Kidney (tissue), 13 donors: ENCODE measurements at regions not wholly inside any gene's neighbourhood (a gene's known extent, or its start where the extent isn't known, plus 50 kb on each side); places are given as distances from the start of the nearest gene placed in this dataset.

Experiments used
- DNase-seq, 5 donors: peaks; one replicate each; pipeline ENCODE4 v3.0.0-alpha.2; 2013 to 2020
- FAIRE-seq: peaks from 2 replicates; lab custom pipeline; 2012; peaks lifted over from hg19 to GRCh38; lab: Jason Lieb, UNC
- H3K27ac ChIP-seq, 2 donors: one replicate each; pipeline ENCODE4 v1.7.0; 2013; ENCODE audit warnings: low read depth in 2 of 2, low read length in 2 of 2, inconsistent platforms in 1 of 2
- H3K27me3 ChIP-seq: one replicate; pipeline ENCODE4 v1.7.1; 2013; ENCODE audit warnings: low read length, inconsistent platforms; ENCODE audit not compliant: control insufficient read depth, insufficient read depth
- H3K36me3 ChIP-seq, 3 donors: one replicate each; pipeline versions ENCODE4 v1.7.0 to v1.7.1; 2013; ENCODE audit warnings: low read length in 3 of 3, control low read depth in 1 of 3, inconsistent platforms in 1 of 3; ENCODE audit not compliant: insufficient read depth in 3 of 3, control insufficient read depth in 2 of 3
- H3K4me1 ChIP-seq, 3 donors: one replicate each; pipeline versions ENCODE4 v1.7.0 to v1.7.1; 2013; ENCODE audit warnings: low read length in 3 of 3, inconsistent platforms in 1 of 3, low read depth in 1 of 3; ENCODE audit not compliant: control insufficient read depth in 2 of 3, insufficient read depth in 2 of 3
- H3K4me3 ChIP-seq, 3 donors: one replicate each; pipeline versions ENCODE4 v1.7.0 to v1.8.1; 2013; ENCODE audit warnings: low read length in 3 of 3, control low read depth in 1 of 3, inconsistent platforms in 1 of 3
- H3K9ac ChIP-seq, 3 donors: one replicate each; pipeline versions ENCODE4 v1.7.0 to v1.7.1; 2013; ENCODE audit warnings: low read length in 3 of 3, control low read depth in 1 of 3, inconsistent platforms in 1 of 3
- H3K9me3 ChIP-seq, 3 donors: one replicate each; pipeline versions ENCODE4 v1.7.0 to v1.7.1; 2013; ENCODE audit warnings: low read length in 3 of 3, control low read depth in 1 of 3, inconsistent platforms in 1 of 3; ENCODE audit not compliant: control insufficient read depth in 2 of 3, insufficient read depth in 1 of 3
- CTCF ChIP-seq: IDR thresholded peaks from 3 replicates; pipeline ENCODE4 v1.5.1; 2012; ENCODE audit warnings: mild to moderate bottlenecking, moderate library complexity, borderline replicate concordance; ENCODE audit not compliant: insufficient read depth; ENCODE audit errors: extremely low read depth
- intact Hi-C: fragments of 100-400 bp; cut with DNase I; formaldehyde crosslinking; loops from one replicate; pipeline ENCODE4 v1.11.1; 2022
- donor health status: control.
- donor health status: control.
- donor health status: control.
- donor health status: control.
- donor health status: control.
- donor health status: DM: yes; HTN: yes; CAD: no.
- donor health status: Normal renal cell carcinoma (clear cell type).

GRCh38 chr3:72238801-72239200 lies 453.9 kb upstream of the PROK2 start:
- DNase-seq (no peak), FAIRE-seq (no peak)
- Histone ChIP-seq H3K27me3 (no peaks in the 10 kb centered on the region), H3K4me1 (peaks cover 0 to 4% (median 0%) of the 10 kb centered on the region in 3 donors), H3K9me3 (no peaks in the 10 kb centered on the region), H3K4me3 (no peak overlapping the region), H3K36me3 (no peaks in the 10 kb centered on the region), H3K9ac (no peak overlapping the region), H3K27ac (no peak overlapping the region)
- intact Hi-C loops, result no loop called here
- no peak for TF ChIP-seq CTCF

GRCh38 chr3:72238010-72238691 lies 453.2 kb upstream of the PROK2 start:
- intact Hi-C loops, result no loop called here
- Histone ChIP-seq H3K4me3 (no peak overlapping the region), H3K9me3 (no peaks in the 10 kb centered on the region), H3K36me3 (no peaks in the 10 kb centered on the region), H3K27me3 (no peaks in the 10 kb centered on the region), H3K4me1 (peaks cover 0 to 4% (median 0%) of the 10 kb centered on the region in 3 donors), H3K9ac (no peak overlapping the region), H3K27ac (no peak overlapping the region)
- DNase-seq (peak in 2 of 5 donors; percentile 36 to 81), FAIRE-seq (no peak)
- TF ChIP-seq CTCF, result no peak

- intact Hi-C loops, result no loop called here
- H3K4me3 ChIP-seq, result no peak overlapping the region
- H3K4me1 ChIP-seq, result peaks cover 0 to 4% (median 0%) of the 10 kb centered on the region in 3 donors
- no peak overlapping the region for H3K27ac ChIP-seq
- H3K9ac ChIP-seq, result no peak overlapping the region
- no peak for TF ChIP-seq CTCF
- H3K36me3 ChIP-seq, result no peaks in the 10 kb centered on the region
- DNase-seq (peak in 1 of 5 donors; percentile 7), FAIRE-seq (no peak)
- no peaks in the 10 kb centered on the region for H3K9me3 ChIP-seq
- H3K27me3 ChIP-seq, result no peaks in the 10 kb centered on the region
Observed at GRCh38 chr3:72237679-72238009, 452.7 kb upstream of the PROK2 start.

GRCh38 chr3:72234391-72234790 lies 449.4 kb upstream of the PROK2 start:
- Histone ChIP-seq H3K9me3 (no peaks in the 10 kb centered on the region), H3K27me3 (no peaks in the 10 kb centered on the region), H3K36me3 (no peaks in the 10 kb centered on the region), H3K9ac (no peak overlapping the region), H3K4me1 (peaks cover 0 to 4% (median 0%) of the 10 kb centered on the region in 3 donors), H3K4me3 (no peak overlapping the region), H3K27ac (no peak overlapping the region)
- DNase-seq (peak in 2 of 5 donors; percentile 31 to 50), FAIRE-seq (no peak)
- TF ChIP-seq CTCF, result no peak
- intact Hi-C loops, result no loop called here
